ENCODE measurements at regions not wholly inside any gene's neighbourhood (a gene's known extent, or its start where the extent isn't known, plus 50 kb on each side); places are given as distances from the start of the nearest gene placed in this dataset.

- no peak overlapping the region for H3K27ac ChIP-seq (ENCODE audit: poor library complexity, severe bottlenecking)
- no peaks in the 10 kb centered on the region for H3K9me3 ChIP-seq (ENCODE audit: severe bottlenecking)
- DNase-seq (ENCODE audit: low spot score) (no peak), ATAC-seq (ENCODE audit: low read depth) (no peak)
- no peak for TF ChIP-seq CTCF (IDR thresholded peaks at IDR 0.05; ENCODE audit: poor library complexity, severe bottlenecking)
- H3K36me3 ChIP-seq (ENCODE audit: low read depth) = no peaks in the 10 kb centered on the region
- H3K27me3 ChIP-seq (ENCODE audit: insufficient read depth, poor library complexity, severe bottlenecking) = no peaks in the 10 kb centered on the region
- H3K4me1 ChIP-seq (ENCODE audit: insufficient read depth, poor library complexity, severe bottlenecking) = peaks cover 21% of the 10 kb centered on the region
- no peak overlapping the region for H3K4me3 ChIP-seq (ENCODE audit: severe bottlenecking)
Measured at GRCh38 chr3:106018102-106018501, 149.3 kb upstream of the CBLB start.

- H3K4me3 ChIP-seq (ENCODE audit: severe bottlenecking) = no peak overlapping the region
- H3K36me3 ChIP-seq (ENCODE audit: low read depth) = no peaks in the 10 kb centered on the region
- no peak for TF ChIP-seq CTCF (IDR thresholded peaks at IDR 0.05; ENCODE audit: poor library complexity, severe bottlenecking)
- H3K9me3 ChIP-seq (ENCODE audit: severe bottlenecking) = no peaks in the 10 kb centered on the region
- peaks cover 22% of the 10 kb centered on the region for H3K4me1 ChIP-seq (ENCODE audit: insufficient read depth, poor library complexity, severe bottlenecking)
- H3K27ac ChIP-seq (ENCODE audit: poor library complexity, severe bottlenecking) = no peak overlapping the region
- ATAC-seq (ENCODE audit: low read depth) (no peak), DNase-seq (ENCODE audit: low spot score) (no peak)
- H3K27me3 ChIP-seq (ENCODE audit: insufficient read depth, poor library complexity, severe bottlenecking) = no peaks in the 10 kb centered on the region
Measured at GRCh38 chr3:106018929-106019550, 150.2 kb upstream of the CBLB start.

GRCh38 chr3:106022913-106023312, 154.1 kb upstream of the CBLB start:
- Histone ChIP-seq H3K27me3 (ENCODE audit: insufficient read depth, poor library complexity, severe bottlenecking) (no peaks in the 10 kb centered on the region), H3K9me3 (ENCODE audit: severe bottlenecking) (no peaks in the 10 kb centered on the region), H3K36me3 (ENCODE audit: low read depth) (no peaks in the 10 kb centered on the region), H3K27ac (ENCODE audit: poor library complexity, severe bottlenecking) (peak overlapping the region; percentile 49), H3K4me1 (ENCODE audit: insufficient read depth, poor library complexity, severe bottlenecking) (peaks cover 40% of the 10 kb centered on the region), H3K4me3 (ENCODE audit: severe bottlenecking) (no peak overlapping the region)
- DNase-seq (ENCODE audit: low spot score) (no peak), ATAC-seq (ENCODE audit: low read depth) (peak; percentile 89)
- no peak for TF ChIP-seq CTCF (IDR thresholded peaks at IDR 0.05; ENCODE audit: poor library complexity, severe bottlenecking)

- peaks cover 61% of the 10 kb centered on the region for H3K4me1 ChIP-seq (ENCODE audit: insufficient read depth, poor library complexity, severe bottlenecking)
- H3K27me3 ChIP-seq (ENCODE audit: insufficient read depth, poor library complexity, severe bottlenecking) = no peaks in the 10 kb centered on the region
- H3K9me3 ChIP-seq (ENCODE audit: severe bottlenecking) = no peaks in the 10 kb centered on the region
- DNase-seq (ENCODE audit: low spot score) (no peak), ATAC-seq (ENCODE audit: low read depth) (peak; percentile 53; the same call in 2 of the 3 replicates)
- H3K36me3 ChIP-seq (ENCODE audit: low read depth) = no peaks in the 10 kb centered on the region
- peak overlapping the region; percentile 60 for H3K27ac ChIP-seq (ENCODE audit: poor library complexity, severe bottlenecking)
- H3K4me3 ChIP-seq (ENCODE audit: severe bottlenecking) = no peak overlapping the region
- no peak for TF ChIP-seq CTCF (IDR thresholded peaks at IDR 0.05; ENCODE audit: poor library complexity, severe bottlenecking)
Measured at GRCh38 chr3:106025151-106025722, 156.4 kb upstream of the CBLB start.
